GM19023 (cell line): ENCODE measurements at regions not wholly inside any gene's neighbourhood (a gene's known extent, or its start where the extent isn't known, plus 50 kb on each side); places are given as distances from the start of the nearest gene placed in this dataset.

ENCODE experiments used
- ATAC-seq: cut with Tn5 transposase; IDR thresholded peaks from one replicate; pipeline ENCODE4 v1.9.1; 2021; ENCODE audit warnings: mild to moderate bottlenecking, moderate library complexity; ENCODE audit not compliant: unreplicated experiment

- ATAC-seq: no peak
Observed at GRCh38 chr1:14128096-14128495, 428.1 kb downstream of the PRDM2 start.

DNA sequence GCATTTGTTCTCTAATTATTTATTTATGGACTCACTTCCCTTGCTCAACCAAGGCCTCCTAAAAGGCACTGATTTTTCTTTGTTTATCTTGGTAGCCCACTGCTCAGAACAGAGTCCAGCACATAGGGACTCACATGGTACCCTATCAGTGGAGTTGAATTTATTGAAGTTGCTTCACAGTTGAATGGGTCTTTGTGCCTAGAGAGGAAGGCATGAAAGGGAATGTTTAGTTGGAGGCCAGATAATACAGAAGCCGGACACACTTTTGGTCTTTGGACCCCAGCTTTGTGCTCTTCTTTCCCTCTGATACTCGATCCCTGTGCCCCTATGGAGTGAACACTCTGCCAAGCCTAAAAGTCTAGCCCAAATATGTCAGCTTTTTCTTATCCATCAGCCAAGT lies 429.0 kb downstream of the PRDM2 start:
- no peak for ATAC-seq

GRCh38 chr1:14135070-14135469 lies 435.1 kb downstream of the PRDM2 start:
- ATAC-seq: no peak

DNA sequence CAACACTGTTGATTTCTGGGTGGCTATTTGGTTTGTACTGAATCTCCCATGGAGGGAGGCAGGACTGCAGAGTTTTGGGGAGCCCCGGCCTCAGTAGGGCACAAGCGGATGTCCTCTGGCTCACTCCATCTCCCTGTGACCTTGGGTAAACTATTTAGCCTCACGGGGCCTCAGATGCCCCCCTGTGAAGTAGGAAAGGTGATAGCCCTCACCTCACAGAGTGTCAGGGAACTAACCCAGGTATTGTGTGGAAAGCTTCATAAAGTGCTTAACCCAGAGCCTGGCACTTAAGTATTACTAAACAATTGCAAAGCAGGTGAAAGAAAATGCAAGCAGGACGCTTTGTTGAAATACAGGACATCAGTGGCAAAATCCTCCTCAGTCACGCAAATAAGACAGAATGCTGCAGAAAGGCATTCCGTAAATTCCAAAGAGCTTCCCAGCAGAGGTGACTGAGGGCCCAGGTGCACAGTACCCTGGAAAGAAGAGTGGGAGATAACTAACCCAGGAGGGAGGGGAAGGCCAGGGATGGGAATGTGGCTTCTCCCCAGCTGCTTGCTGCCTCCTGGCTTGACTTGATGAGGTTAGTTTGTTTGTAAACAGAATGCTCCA lies 436.3 kb downstream of the PRDM2 start:
- ATAC-seq: no peak

DNA sequence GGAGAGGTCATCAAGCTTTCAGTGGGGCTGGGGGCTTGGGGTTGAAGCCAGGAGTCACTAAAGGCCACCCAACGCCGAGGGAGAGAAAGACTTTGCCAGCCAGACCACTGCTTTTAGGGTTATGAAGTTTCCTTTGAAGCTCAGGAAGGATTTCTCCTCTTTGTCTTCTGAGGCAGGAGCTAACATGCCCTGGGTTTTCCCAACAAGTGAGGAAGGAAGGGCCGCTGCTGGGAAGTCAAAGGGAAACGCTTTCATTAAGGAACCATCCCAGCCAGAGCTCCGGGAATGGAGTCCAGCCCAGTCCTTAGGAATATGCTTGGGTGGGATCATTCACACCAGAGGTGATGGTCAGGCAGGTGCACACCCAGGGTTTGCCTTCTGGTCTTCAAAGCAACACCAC lies 436.9 kb downstream of the PRDM2 start:
- ATAC-seq: no peak

DNA sequence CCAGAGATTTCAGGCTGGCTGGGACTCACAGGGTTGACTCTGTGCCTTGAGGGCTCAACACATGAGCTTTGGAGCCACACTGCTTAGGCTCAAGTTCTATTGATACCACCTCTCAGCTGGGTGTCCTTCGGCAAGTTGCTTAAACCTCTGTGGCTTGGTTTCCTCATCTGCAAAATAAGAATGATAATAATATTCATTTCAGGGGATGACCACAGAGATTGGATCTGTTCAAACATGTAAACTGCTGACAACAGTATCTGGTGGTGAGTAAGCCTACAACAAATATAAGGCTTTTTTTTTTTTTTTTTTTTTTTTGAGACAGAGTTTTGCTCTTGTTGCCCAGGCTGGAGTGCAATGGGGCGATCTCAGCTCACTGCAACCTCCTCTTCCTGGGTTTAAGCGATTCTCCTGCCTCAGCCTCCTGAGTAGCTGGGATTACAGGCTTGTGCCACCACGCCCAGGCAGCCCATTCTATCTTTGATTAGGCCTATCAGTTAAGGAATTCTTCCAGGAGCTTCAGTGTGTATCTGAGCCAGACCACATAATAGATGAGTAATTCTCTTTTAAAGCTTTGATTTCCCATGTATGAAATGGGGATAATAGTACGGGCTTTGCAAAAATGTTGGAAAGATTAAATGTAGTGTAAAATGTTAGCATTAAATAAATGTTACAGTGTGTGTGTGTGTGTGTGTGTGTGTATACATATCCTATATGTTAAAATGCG lies 437.6 kb downstream of the PRDM2 start:
- no peak for ATAC-seq

DNA sequence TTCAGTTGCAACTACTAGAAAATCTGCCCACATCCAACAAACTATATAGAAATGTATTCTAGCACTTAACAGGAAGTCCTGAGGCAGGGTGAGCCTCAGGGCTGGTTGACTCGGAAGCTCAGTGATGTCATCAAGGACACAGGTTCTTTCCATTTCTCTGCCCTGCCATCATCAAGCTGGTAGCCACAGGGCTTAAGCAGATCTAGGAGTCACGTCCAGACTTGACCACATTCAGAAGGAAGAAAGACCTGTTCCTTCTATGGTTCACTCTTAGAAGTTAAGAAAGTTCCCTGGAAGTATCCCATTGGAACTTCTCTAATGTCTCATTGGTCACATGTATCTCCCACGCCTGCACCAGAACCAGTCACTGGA lies 438.1 kb downstream of the PRDM2 start:
- ATAC-seq: no peak

DNA sequence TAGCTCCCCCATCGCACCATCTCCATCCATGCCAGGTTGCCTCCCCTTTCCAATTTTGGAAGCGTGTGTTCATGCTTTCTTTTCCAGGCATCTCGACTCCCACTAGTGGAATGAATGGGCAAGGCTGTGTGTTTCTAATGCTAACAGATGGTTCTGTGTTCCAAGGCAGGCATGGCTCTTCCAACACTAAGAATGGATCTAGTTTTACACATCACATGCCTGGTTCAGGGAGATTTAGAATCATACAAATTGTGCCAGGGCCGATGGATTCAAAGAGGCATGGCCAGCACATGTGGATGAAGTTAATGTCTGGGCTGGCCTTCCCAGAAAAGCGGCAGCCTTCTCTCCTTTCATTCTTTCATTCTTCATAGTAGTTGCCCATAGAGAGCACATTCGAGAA lies 438.7 kb downstream of the PRDM2 start:
- ATAC-seq: no peak

GRCh38 chr1:14140831-14141401 lies 440.9 kb downstream of the PRDM2 start:
- ATAC-seq: no peak

DNA sequence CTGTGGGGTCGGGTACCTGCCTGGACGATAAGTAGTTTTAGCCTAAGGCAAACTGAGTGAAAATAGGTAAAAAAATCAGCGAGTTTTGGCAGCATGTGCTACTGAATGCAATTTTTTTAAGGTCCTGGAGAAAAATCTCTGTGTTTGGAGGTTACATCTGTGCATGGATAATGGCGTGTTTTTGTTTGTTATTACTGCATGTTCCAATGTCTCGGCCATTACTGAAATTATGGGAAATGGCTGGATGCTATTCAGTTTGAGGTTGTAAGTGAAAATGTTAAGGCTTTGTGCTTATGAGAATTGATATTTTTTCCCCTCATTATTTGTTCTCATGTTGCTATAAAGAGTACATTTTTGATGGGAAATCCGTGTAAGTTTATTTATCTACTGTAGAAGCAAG lies 441.7 kb downstream of the PRDM2 start:
- no peak for ATAC-seq

GRCh38 chr1:14142397-14143100 lies 442.6 kb downstream of the PRDM2 start:
- ATAC-seq: no peak

DNA sequence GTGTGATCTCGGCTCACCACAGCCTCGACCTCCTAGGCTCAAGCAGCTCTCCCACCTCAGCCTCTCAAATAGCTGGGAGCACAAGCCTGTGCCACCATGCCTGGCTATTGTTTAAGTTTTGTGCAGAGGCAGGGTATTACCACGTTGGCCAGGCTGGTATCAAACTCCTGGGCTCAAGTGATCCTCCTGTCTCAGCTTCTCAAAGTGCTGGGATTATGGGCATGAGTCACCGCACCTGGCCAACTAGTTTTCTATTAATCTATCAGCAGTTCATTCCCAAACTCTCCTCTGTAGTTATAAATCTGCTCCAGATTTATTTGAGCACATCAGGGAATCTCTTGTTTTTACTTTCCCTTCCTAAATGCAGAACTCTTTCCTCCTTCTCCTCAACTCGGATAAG lies 443.8 kb downstream of the PRDM2 start:
- ATAC-seq: no peak

DNA sequence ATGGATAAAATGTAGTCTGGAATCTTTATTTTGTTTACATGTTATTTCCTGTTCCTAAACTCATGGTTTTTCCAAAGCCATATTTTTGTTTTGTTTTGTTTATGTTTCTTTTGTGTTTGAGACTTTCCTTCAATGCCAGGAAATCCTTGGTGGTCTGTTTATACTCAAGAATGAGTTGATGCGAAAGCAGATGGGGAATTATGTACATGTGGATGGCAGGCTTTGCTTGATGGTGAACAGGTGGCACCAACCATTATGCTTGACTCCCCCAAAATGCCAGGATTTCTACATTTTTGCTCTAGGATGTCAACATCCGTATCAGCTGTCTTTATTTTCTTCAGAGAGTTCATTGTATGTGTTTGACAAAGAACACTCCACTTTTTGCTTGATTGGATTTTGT lies 448.5 kb downstream of the PRDM2 start:
- no peak for ATAC-seq

DNA sequence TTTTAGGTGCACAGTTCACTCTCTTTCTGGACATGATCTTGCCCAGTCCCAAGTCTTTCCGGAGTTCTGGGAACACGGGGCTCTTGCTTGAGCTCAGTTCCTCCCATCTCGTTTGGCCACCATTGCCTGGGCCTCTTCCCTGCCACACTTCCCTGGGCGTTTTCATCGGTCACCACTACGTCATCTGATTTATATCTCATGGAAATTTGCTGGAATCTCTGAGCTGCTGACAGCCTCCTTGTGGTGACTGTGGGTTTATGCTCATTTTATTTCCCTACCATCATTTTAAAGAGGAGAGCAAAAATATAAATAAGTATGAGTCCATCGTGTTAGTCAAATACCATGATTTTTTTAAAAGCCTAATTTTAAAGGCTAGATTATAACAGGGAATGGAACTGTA lies 449.1 kb upstream of the KAZN start:
- no peak for ATAC-seq

DNA sequence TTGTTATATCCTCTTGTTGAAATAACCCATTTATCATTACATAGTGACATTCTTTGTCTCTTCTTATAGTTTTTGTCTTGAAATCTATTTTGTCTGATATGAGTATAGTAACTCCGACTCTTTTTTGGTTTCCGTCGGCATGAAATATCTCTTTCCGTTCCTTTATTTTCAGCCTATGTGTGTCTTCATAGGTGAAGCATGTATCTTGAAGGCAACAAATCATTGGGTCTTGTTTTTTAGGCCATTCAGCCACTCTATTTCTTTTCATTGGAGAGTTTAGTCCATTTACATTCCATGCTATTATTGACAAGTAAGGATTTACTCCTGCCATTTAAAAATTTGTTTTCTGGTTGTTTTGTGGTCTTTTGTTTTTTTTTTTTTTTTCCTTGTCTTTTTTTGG lies 441.9 kb upstream of the KAZN start:
- ATAC-seq: no peak

GRCh38 chr1:14160781-14161180 lies 437.7 kb upstream of the KAZN start:
- ATAC-seq: no peak

DNA sequence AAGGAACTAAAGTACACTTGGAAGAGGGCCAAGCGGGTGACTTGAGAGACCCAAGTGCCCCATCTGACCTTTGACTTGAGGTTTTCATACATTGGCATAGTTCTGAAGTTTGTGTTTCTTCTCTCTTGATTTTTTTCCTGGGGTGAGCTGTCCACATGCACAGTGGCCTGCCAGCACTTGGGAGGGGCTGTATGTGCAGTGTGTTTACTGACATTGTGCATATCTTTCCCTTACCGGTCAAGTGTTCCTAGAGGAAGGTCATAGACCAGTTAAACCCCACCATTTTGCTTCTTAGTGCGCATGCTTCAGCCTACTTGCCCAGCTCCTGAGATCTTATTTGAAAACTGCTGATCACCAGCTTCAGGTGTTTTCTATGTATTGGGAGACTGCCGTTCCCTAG lies 435.2 kb upstream of the KAZN start:
- no peak for ATAC-seq

GRCh38 chr1:14165371-14165801 lies 433.1 kb upstream of the KAZN start:
- ATAC-seq: no peak

- no peak for ATAC-seq
Observed at GRCh38 chr1:14167884-14168283, 430.6 kb upstream of the KAZN start.

DNA sequence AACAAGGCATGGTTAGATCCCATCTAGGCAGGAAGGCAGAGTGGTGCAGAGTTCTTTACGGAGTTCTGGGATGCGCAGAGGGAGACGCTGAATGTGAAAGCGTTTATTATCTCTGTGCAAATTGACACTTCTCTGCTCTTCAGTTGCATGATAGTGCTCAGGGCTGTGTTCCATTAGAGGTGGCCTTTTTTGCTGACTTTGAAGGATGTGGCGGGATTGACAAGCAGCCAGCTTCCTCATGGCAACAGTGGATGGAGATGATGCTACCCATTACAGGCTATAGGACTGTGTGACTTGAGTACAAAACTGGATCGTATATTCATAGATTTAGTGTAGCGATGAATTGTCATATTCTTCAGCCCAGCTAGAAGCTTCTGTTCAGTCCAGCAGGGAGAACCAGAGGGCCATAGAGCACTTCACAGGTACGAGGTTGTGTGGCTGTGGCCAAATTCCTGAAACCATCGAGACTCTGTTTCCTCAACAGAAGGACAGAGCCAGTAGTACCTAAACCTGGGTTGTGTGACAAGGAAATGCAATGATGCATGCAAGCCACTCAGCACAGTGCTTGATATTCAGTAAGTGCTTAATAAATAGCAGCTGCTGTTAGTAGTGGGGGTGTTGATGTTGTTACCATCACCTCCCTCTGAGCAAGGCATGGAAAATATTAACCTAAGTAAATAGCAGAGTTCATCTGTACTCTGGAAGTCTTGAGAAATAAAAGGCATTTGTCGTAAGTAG lies 430.0 kb upstream of the KAZN start:
- ATAC-seq: no peak

GRCh38 chr1:14173598-14173997 lies 424.9 kb upstream of the KAZN start:
- no peak for ATAC-seq
